ENCODE measurements at regions not wholly inside any gene's neighbourhood (a gene's known extent, or its start where the extent isn't known, plus 50 kb on each side); places are given as distances from the start of the nearest gene placed in this dataset.
"Not testable (repeated sequence)": the region's sequence is repeated elsewhere in the genome, so short reads cannot be mapped to it uniquely, and the experiment has no call there.

- DNase-seq (ENCODE audit: low read depth), result no peak
Observed at GRCh38 chr2:183610724-183611123, 486.5 kb downstream of the NUP35 start.

- DNase-seq (ENCODE audit: low read depth), result no peak
Observed at GRCh38 chr2:183614799-183615435, 490.7 kb downstream of the NUP35 start.

DNA sequence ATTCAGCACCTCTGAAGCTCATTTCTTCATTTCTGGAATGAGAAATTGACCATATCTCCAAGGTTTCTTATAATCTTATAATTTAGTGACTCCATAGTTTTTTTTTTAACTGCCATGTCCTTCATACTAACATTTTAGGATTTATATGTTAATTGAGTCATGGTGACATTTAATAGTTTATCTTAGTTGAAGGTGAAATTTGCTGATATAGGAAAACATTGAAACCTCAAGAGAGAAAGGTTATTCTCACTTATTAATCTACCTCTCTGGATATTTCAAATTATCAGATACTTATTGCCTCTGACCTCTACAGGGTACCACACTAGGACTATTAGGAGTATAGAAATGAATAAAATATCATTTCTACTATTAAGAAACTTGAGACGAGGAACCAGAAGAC lies 499.0 kb downstream of the NUP35 start:
- no peak for DNase-seq (ENCODE audit: low read depth)

- no peak for DNase-seq (ENCODE audit: low read depth)
Observed at GRCh38 chr2:183630964-183631363, 506.7 kb downstream of the NUP35 start.

DNA sequence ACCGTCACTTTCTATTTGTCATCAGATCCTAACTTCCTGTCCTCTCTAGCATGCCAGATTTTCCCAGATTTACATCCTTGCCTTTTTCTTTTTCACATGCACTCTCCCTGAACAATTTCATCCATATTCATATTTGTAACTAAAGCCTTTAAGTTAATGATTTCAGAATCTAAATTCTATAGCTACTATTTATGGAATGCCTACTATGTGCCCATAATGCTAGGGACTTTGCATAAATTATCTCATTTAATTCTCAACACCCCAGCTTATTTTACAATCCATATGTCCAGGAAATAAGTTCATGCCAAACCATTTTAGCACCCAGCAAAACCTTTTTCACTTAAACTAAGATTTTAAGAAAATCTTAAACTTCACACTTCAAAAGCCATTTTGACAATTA lies 531.9 kb downstream of the NUP35 start:
- no peak for DNase-seq (ENCODE audit: low read depth)

GRCh38 chr2:183665425-183665824 lies 541.2 kb downstream of the NUP35 start:
- no peak for DNase-seq (ENCODE audit: low read depth)

- DNase-seq (ENCODE audit: low read depth), result peak; percentile 0
Observed at GRCh38 chr2:183666031-183666430, 541.8 kb downstream of the NUP35 start.

GRCh38 chr2:183671233-183671632 lies 547.0 kb downstream of the NUP35 start:
- DNase-seq (ENCODE audit: low read depth), result no peak

DNA sequence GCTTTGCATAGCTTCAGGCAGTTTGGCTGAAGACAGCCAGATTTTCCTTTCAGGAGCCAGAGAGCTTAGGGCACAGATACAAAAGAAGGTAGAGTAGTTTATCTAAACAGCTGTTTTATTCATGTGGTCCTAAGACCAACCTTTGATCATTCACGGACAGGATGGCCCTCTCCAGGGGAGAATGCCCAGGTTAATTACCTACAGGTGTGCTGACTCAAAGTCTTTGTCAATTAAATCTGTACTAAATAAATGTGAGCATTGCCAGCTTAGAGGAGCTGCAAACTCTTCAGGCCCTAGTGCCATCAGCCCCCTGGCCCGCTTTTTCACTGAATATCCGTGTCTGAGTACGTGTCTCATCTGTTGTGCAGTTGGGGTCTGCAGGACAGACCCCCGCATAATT lies 554.7 kb downstream of the NUP35 start:
- no peak for DNase-seq (ENCODE audit: low read depth)

DNA sequence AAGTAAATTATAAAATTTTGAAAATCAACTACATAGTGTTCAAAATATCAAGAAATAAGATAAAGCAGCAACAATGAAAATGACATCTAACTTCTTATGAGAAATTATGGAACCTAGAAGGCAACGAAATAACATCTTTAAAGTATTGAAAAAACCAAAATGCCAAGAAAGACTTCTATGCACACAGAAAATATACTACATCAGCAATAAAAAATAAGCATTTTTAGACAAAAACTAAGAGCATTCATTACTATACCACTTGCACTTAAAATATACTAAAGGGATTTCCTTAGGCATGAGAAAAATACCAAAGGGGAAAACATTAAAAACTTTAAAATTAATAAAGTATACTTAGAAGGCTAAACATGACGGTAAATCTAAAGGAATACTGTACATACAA lies 556.3 kb downstream of the NUP35 start:
- no peak for DNase-seq (ENCODE audit: low read depth)

DNA sequence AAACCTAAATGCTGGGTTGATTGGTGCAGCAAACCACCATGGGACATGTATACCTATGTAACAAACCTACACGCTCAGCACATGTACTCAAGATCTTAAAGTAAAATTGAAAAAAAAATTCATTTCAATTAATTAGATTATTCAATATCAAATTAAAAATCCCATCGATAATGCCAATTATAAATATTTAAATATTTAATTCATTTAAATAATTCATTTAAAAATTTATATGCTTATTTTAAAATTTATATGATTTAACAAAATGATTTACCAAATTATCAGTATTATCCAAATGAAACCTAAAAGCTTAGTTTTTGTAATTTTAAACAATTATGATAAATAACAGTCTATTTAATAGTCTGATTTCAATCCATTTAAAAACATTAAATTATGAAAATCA lies 560.4 kb downstream of the NUP35 start:
- DNase-seq (ENCODE audit: low read depth), result no peak

GRCh38 chr2:183696028-183696427 lies 571.8 kb downstream of the NUP35 start:
- no peak for DNase-seq (ENCODE audit: low read depth)

- DNase-seq (ENCODE audit: low read depth), result no peak
Observed at GRCh38 chr2:183709829-183710228, 585.6 kb downstream of the NUP35 start.

GRCh38 chr2:183718246-183718645 lies 594.0 kb downstream of the NUP35 start:
- no peak for DNase-seq (ENCODE audit: low read depth)

DNA sequence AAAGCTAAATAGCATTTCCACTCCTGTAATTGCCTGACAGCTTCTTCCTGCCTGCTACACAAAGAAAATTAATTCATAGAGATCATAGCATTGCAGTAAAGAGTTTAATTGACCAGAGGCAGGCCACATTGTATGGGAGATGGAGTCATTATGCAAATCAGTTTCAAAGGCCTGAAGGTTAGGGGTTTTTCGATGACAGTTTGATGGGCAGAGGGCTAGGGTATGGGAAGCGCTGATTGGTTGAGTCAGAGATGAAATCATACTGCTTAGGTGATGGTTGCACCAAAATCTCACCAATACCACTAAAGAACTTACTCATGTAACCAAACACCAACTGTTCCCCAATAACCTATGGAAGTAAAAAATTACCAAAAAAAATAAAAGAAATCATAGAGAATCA lies 599.0 kb downstream of the NUP35 start:
- no peak for DNase-seq (ENCODE audit: low read depth)

- no peak for DNase-seq (ENCODE audit: low read depth)
Observed at GRCh38 chr2:183729380-183729779, 605.1 kb downstream of the NUP35 start.

DNA sequence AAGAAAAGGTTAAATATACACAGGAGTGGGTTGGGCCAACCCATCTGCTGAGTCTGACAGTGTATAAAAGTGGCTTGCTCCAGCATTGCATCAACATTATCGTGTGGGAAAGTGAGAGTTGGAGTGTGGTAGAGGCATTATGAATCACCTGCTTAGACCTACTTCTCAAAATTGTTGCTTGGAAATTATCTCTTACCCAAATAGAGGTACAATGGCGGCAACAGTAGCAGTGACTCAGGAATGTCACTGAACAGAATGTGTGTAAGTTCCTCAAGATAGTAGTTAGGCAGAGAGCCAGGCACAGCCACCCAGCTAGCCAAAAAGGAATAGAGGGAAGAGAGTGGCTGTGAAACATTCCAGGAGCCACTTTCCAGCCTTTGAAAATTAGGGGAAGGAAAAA lies 616.0 kb downstream of the NUP35 start:
- no peak for DNase-seq (ENCODE audit: low read depth)

DNA sequence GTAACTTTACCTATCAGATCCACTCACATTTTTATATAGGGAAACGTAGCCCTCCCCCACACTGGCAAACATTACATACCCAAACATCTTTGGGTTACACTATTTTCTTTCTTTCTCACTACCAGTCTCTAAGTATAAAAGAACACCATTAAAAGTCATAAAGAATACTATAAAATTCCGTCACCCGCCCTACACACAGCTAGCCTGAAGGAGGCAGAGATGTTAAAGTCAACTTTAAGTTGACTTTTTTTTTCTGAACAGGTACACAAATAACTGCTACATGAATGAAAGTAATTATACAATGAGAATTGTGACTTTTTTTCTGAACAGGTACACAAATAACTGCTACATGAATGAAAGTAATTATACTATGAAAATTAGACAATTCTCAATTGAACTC lies 628.3 kb downstream of the NUP35 start:
- no peak for DNase-seq (ENCODE audit: low read depth)

DNA sequence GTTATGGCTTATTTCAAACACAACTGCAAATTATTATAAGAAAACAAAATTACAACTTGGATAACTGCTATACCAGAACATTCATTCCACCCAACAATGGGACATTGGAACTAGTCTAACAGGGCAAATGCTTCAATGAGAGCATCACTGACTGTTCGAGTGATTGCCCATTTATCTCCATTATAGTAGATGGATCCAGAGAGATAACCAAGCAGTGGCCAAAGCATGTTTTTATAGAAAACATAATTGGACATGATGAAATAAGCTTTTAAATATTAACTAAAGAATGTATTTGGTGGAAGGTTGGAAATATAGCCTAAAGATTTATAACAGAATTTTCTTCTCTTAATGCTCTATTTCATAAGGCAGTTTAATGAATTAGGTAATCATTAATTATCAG lies 634.8 kb downstream of the NUP35 start:
- no peak for DNase-seq (ENCODE audit: low read depth)

DNA sequence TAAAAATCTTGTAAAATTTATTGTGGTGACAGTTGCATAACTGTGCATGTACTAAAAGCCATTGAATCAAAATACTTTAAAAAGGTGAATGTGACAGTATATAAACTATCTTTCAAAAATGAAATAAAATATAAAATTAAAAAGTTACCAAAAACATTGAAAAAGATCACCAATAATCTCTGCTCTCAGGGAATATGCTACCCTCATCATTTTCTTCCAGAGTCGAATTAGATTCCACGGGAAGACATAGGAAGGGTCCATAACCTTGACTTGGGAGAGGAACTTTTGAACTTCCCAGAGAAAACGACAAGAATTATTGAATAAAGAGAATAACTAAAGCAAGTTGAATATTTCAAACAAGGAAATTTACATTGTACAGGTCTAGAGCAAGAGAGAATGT lies 649.5 kb downstream of the NUP35 start:
- DNase-seq (ENCODE audit: low read depth), result no peak

DNA sequence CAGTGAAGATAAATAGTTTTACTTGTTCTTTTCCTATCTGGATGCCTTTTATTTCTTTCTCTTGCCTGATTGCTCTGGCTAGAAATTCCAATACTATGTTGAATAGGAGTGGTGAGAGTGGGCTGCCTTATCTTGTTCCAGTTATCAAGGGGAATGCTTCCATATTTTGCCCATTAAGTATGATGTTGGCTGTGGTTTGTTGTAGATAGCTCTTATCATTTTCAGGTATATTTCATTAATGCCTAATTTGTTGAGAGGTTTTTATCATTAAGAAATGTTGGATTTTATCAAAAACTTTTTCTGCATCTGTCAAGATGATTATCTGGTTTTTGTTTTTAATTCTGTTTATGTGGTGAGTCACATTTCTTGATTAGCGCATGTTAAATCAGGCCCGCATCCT lies 655.8 kb downstream of the NUP35 start:
- no peak for DNase-seq (ENCODE audit: low read depth)

GRCh38 chr2:183782436-183782835 lies 658.2 kb downstream of the NUP35 start:
- no peak for DNase-seq (ENCODE audit: low read depth)

- DNase-seq (ENCODE audit: low read depth), result not testable (repeated sequence)
Observed at GRCh38 chr2:183788796-183789195, 664.6 kb downstream of the NUP35 start.
